ENCODE measurements at regions not wholly inside any gene's neighbourhood (a gene's known extent, or its start where the extent isn't known, plus 50 kb on each side); places are given as distances from the start of the nearest gene placed in this dataset.

GRCh38 chr16:75971334-75971733 lies 245.0 kb upstream of the CPHXL start:
- Histone ChIP-seq H3K4me2 (ENCODE audit: insufficient read depth, low read length) (no peak overlapping the region), H2AFZ (ENCODE audit: low read depth, low read length) (no peak overlapping the region), H3K9me3 (replicated peaks; ENCODE audit: control insufficient read depth, insufficient read depth, low read length) (no peaks in the 10 kb centered on the region), H4K20me1 (replicated peaks; ENCODE audit: control insufficient read depth, extremely low read depth, insufficient read depth, low read length) (no peaks in the 10 kb centered on the region), H3K36me3 (ENCODE audit: control insufficient read depth in 2 of 2, extremely low read depth in 1 of 2, insufficient read depth in 2 of 2, low read length in 2 of 2) (no peaks in the 10 kb centered on the region), H3K4me1 (ENCODE audit: control insufficient read depth, extremely low read depth, insufficient read depth, low read length) (no peaks in the 10 kb centered on the region), H3K27me3 (ENCODE audit: control insufficient read depth in 2 of 2, insufficient read depth in 2 of 2, low read length in 2 of 2) (no peaks in the 10 kb centered on the region), H3K9me1 (replicated peaks; ENCODE audit: control insufficient read depth, extremely low read depth, insufficient read depth, low read length) (no peaks in the 10 kb centered on the region), H3K27ac (ENCODE audit: insufficient read depth, low read depth, low read length) (no peak overlapping the region), H3K79me2 (ENCODE audit: control insufficient read depth, insufficient read depth, low read length) (no peaks in the 10 kb centered on the region), H3K9ac (replicated peaks; ENCODE audit: extremely low read depth, insufficient read depth, low read length) (no peak overlapping the region), H3K4me3 (replicated peaks in 1 of 3; ENCODE audit: insufficient read depth in 1 of 3, low read depth in 1 of 3, low read length in 3 of 3) (no peak overlapping the region)
- DNase-seq (ENCODE audit: low read depth, low spot score): no peak
- CTCF ChIA-PET: no interaction called here
- no peak for FAIRE-seq
- no TSS peak for BruUV-seq (replicated peaks)
- TF ChIP-seq EZH2 (IDR thresholded peaks at IDR 0.05; ENCODE audit: borderline replicate concordance, low read depth, low read length, severe bottlenecking) (no peak), POLR2A (IDR thresholded peaks at IDR 0.05; ENCODE audit: low read depth, low read length) (no peak), MAX (IDR thresholded peaks at IDR 0.05; ENCODE audit: insufficient read depth, insufficient read length) (no peak), CTCF (IDR thresholded peaks at IDR 0.05; ENCODE audit: extremely low read depth in 1 of 2, insufficient read depth in 1 of 2, low read depth in 1 of 2, low read length in 2 of 2) (no peak), FOS (IDR thresholded peaks at IDR 0.05; ENCODE audit: borderline replicate concordance, insufficient read depth, low read length) (no peak), JUN (IDR thresholded peaks at IDR 0.05; ENCODE audit: borderline replicate concordance, insufficient read depth, insufficient read length, low read depth) (no peak), MYC (IDR thresholded peaks at IDR 0.05; ENCODE audit: low read depth, low read length) (no peak), GATA2 (IDR thresholded peaks at IDR 0.05; ENCODE audit: insufficient read depth, insufficient read length, low read depth, low read length) (no peak), POLR2AphosphoS5 (IDR thresholded peaks at IDR 0.05; ENCODE audit: insufficient read depth, low read depth, low read length) (no peak)
- dilution Hi-C loops (cut with MboI; ENCODE audit: extremely low pct_ligation_motif_present, low sequenced_read_pairs) (no loop called here), intact Hi-C loops (cut with micrococcal nuclease) (no loop called here)
- POLR2A ChIA-PET: no interaction called here

Measured in endothelial cell of umbilical vein (primary cell).